ENCODE measurements at regions not wholly inside any gene's neighbourhood (a gene's known extent, or its start where the extent isn't known, plus 50 kb on each side); places are given as distances from the start of the nearest gene placed in this dataset.

GRCh38 chr11:44466531-44467205 is 98.8 kb upstream of the CD82 start:
- no peaks in the 10 kb centered on the region for H3K36me3 ChIP-seq (ENCODE audit: control insufficient read depth, insufficient read depth, low read length)
- TF ChIP-seq CTCF (IDR thresholded peaks at IDR 0.05; ENCODE audit: insufficient read depth, low read depth, low read length): no peak
- no peak for DNase-seq (ENCODE audit: low read depth)
- CTCF ChIA-PET: interaction anchor here (0.7 kb wide), 2 partner anchors 26 to 180 kb away, joined by 3 read pairs; no protein-coding TSS in a partner anchor
- peaks cover 3% of the 10 kb centered on the region for H3K27me3 ChIP-seq (ENCODE audit: control insufficient read depth, insufficient read depth, low read length)
- POLR2A ChIA-PET: no interaction called here
- no peak overlapping the region for H3K4me3 ChIP-seq (ENCODE audit: low read depth, low read length)

GRCh38 chr11:44467413-44467812 is 98.0 kb upstream of the CD82 start:
- H3K36me3 ChIP-seq (ENCODE audit: control insufficient read depth, insufficient read depth, low read length): no peaks in the 10 kb centered on the region
- ChIA-PET POLR2A (no interaction called here), CTCF (interaction anchor here (0.7 to 1.1 kb wide), 3 partner anchors 10 to 181 kb away, joined by 3 read pairs; no protein-coding TSS in a partner anchor)
- no peak for TF ChIP-seq CTCF (IDR thresholded peaks at IDR 0.05; ENCODE audit: insufficient read depth, low read depth, low read length)
- DNase-seq (ENCODE audit: low read depth): no peak
- H3K27me3 ChIP-seq (ENCODE audit: control insufficient read depth, insufficient read depth, low read length): peaks cover 3% of the 10 kb centered on the region
- no peak overlapping the region for H3K4me3 ChIP-seq (ENCODE audit: low read depth, low read length)

GRCh38 chr11:44467931-44468330 is 97.5 kb upstream of the CD82 start:
- DNase-seq (ENCODE audit: low read depth): no peak
- Histone ChIP-seq H3K4me3 (ENCODE audit: low read depth, low read length) (no peak overlapping the region), H3K36me3 (ENCODE audit: control insufficient read depth, insufficient read depth, low read length) (no peaks in the 10 kb centered on the region), H3K27me3 (ENCODE audit: control insufficient read depth, insufficient read depth, low read length) (peaks cover 3% of the 10 kb centered on the region)
- POLR2A ChIA-PET: no interaction called here
- no peak for TF ChIP-seq CTCF (IDR thresholded peaks at IDR 0.05; ENCODE audit: insufficient read depth, low read depth, low read length)
- CTCF ChIA-PET: interaction anchor here (1.1 kb wide), 1 partner anchor 11 kb away, joined by 3 read pairs; no protein-coding TSS in a partner anchor

GRCh38 chr11:44468345-44468988 is 97.0 kb upstream of the CD82 start:
- DNase-seq (ENCODE audit: low read depth): no peak
- Histone ChIP-seq H3K4me3 (ENCODE audit: low read depth, low read length) (no peak overlapping the region), H3K36me3 (ENCODE audit: control insufficient read depth, insufficient read depth, low read length) (no peaks in the 10 kb centered on the region), H3K27me3 (ENCODE audit: control insufficient read depth, insufficient read depth, low read length) (peaks cover 3% of the 10 kb centered on the region)
- POLR2A ChIA-PET: no interaction called here
- CTCF ChIA-PET: interaction anchor here (1.1 kb wide), 1 partner anchor 11 kb away, joined by 3 read pairs; no protein-coding TSS in a partner anchor
- no peak for TF ChIP-seq CTCF (IDR thresholded peaks at IDR 0.05; ENCODE audit: insufficient read depth, low read depth, low read length)

- no peak overlapping the region for H3K4me3 ChIP-seq (ENCODE audit: low read depth, low read length)
- no peaks in the 10 kb centered on the region for H3K36me3 ChIP-seq (ENCODE audit: control insufficient read depth, insufficient read depth, low read length)
- ChIA-PET CTCF (no interaction called here), POLR2A (no interaction called here)
- no peak for TF ChIP-seq CTCF (IDR thresholded peaks at IDR 0.05; ENCODE audit: insufficient read depth, low read depth, low read length)
- H3K27me3 ChIP-seq (ENCODE audit: control insufficient read depth, insufficient read depth, low read length): peaks cover 2% of the 10 kb centered on the region
- DNase-seq (ENCODE audit: low read depth): no peak
Measured at GRCh38 chr11:44469412-44469811, 96.1 kb upstream of the CD82 start.
